T-helper 1 cell treated with Interleukin-12 subunit alpha and Interleukin-12 subunit beta and Interleukin-4 antibody, amounts not matched to agents 30 μg/mL and 1 μg/mL, for 36 hours (primary cell): ENCODE measurements at regions not wholly inside any gene's neighbourhood (a gene's known extent, or its start where the extent isn't known, plus 50 kb on each side); places are given as distances from the start of the nearest gene placed in this dataset.

Source experiments
- H3K27ac Mint-ChIP-seq: one replicate; pipeline ENCODE4 v1.8.0; 2021; ENCODE audit warnings: mild to moderate bottlenecking, mixed read lengths
- H3K27me3 Mint-ChIP-seq: one replicate; pipeline ENCODE4 v1.8.0; 2021; ENCODE audit warnings: low read depth, mixed read lengths
- H3K36me3 Mint-ChIP-seq: one replicate; pipeline ENCODE4 v1.8.0; 2021; ENCODE audit warnings: low read depth, mixed read lengths
- H3K4me1 Mint-ChIP-seq: one replicate; pipeline ENCODE4 v1.8.0; 2021; ENCODE audit warnings: low read depth, mixed read lengths
- H3K4me3 Mint-ChIP-seq: one replicate; pipeline ENCODE4 v1.8.0; 2021; ENCODE audit warnings: mild to moderate bottlenecking, moderate library complexity, mixed read lengths
- H3K9me3 Mint-ChIP-seq: one replicate; pipeline ENCODE4 v1.8.0; 2021; ENCODE audit warnings: mixed read lengths

DNA sequence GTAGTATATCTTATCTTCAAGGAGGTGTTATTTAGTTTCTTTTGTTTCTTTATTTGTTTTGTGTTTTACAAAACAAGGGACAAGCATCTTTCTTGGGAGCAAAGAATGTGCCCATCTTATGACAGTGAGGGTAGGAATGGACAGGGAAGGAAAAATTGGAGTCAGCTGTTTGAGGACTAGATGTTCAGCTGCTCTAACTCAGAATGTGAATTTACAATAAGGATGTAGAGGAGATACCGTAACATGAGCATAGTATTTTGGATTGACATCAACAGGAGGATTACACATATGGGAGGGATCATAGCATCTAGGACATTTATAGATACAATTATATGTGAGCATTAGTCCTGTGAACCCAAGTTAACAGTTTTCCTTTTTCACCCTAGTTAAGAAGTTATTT, 89.0 kb upstream of the GK2 start:
- Mint-ChIP-seq H3K27ac (no peak overlapping the region), H3K4me3 (no peak overlapping the region), H3K36me3 (no peaks in the 10 kb centered on the region), H3K9me3 (no peaks in the 10 kb centered on the region), H3K4me1 (no peaks in the 10 kb centered on the region), H3K27me3 (no peaks in the 10 kb centered on the region)

DNA sequence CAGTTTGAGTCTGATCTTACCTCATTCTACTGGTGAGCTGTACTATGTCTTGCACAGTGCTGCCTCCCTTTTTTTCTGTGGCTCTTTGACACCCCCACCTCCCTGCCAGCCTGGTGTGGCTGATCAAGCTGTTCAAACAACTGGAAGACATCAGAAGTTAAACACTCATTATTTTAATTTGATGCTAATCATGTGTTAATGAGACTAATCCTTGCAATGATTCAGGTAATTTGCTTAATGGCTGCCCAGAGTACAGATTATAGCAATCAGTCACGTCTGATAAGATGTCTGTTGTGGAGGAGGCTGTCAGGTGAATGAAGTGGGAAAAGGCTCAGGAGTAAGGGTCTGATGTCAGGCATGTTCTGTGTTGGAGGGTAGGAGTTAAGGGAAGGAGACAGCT, 87.4 kb upstream of the GK2 start:
- Mint-ChIP-seq H3K4me3 (no peak overlapping the region), H3K27me3 (no peaks in the 10 kb centered on the region), H3K9me3 (no peaks in the 10 kb centered on the region), H3K27ac (no peak overlapping the region), H3K4me1 (no peaks in the 10 kb centered on the region), H3K36me3 (no peaks in the 10 kb centered on the region)

DNA sequence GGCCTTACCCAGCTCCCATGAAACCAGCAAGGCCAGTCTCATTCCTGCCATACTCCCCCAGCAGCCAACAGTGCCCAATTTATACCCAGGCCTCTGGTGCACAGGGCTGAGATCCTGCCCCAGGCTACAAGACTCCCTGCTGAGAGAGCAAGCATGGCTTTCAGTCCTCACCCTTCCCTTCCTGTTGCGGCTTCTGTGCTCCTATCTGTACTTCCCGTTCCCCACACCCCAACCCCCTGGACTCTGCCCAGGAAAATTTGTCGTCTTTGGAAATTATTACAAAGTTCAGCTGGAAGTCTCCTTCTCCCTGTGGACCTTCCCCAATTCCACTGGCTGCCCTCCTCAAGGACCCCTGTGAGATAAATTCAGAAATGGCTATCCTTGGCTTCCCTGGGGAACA, 84.1 kb upstream of the GK2 start:
- Mint-ChIP-seq H3K4me1 (no peaks in the 10 kb centered on the region), H3K9me3 (no peaks in the 10 kb centered on the region), H3K4me3 (no peak overlapping the region), H3K27me3 (no peaks in the 10 kb centered on the region), H3K36me3 (no peaks in the 10 kb centered on the region), H3K27ac (no peak overlapping the region)

DNA sequence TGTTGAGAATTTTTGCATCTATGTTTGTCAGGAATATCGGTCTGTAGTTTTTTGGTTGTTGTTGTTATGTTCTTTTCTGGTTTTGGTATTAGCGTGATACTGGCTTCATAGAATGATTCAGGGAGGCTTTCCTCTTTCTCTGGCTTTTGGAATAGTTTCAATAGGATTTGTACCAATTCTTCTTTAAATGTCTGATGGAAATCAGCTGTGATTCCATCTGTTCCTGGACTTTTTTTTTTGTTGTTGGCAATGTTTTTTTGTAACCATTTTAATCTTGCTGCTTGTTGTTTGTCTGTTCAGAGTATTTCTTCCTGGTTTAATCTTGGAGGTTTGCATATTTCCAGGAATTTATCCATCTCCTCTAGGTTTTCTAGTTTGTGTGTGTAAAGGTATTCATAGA, 81.5 kb upstream of the GK2 start:
- H3K27me3 Mint-ChIP-seq, result no peaks in the 10 kb centered on the region
- H3K36me3 Mint-ChIP-seq, result no peaks in the 10 kb centered on the region
- H3K9me3 Mint-ChIP-seq, result no peaks in the 10 kb centered on the region
- H3K4me1 Mint-ChIP-seq, result no peaks in the 10 kb centered on the region
- no peak overlapping the region for H3K4me3 Mint-ChIP-seq
- H3K27ac Mint-ChIP-seq, result no peak overlapping the region

DNA sequence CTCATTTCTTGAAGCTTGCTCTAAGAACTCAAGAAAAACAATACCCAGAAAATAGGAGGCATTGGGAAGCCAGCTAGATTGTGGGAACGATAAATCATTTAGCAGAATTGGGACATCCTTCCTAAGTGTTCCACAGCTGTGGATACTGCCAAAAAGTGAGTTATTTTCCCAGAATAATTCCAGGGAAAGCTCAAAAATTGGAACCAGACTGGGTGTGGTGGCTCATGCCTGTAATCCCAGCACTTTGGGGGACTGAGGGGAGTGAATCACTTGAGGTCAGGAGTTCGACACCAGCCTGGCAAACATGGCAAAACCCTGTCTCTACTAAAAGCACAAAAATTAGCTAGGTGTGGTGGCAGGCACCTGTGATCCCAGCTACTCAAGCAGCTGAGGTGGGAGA, 68.2 kb upstream of the GK2 start:
- H3K27me3 Mint-ChIP-seq, result no peaks in the 10 kb centered on the region
- H3K4me3 Mint-ChIP-seq, result no peak overlapping the region
- no peaks in the 10 kb centered on the region for H3K4me1 Mint-ChIP-seq
- H3K9me3 Mint-ChIP-seq, result no peaks in the 10 kb centered on the region
- H3K36me3 Mint-ChIP-seq, result no peaks in the 10 kb centered on the region
- no peak overlapping the region for H3K27ac Mint-ChIP-seq

DNA sequence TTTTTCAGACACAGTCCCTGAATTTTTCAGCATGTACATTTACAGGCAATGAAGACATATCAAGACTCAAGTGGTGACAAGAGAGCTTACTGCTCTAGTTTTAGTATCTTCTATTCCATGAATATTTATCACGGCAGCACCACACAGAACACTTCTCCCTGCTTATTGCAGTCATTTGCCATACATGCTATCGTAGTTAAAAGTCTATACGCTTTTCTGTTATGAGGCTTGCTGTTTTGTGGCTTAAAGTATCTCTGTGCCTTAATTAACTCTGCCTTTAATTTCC, 65.4 kb upstream of the GK2 start:
- Mint-ChIP-seq H3K4me1 (no peaks in the 10 kb centered on the region), H3K9me3 (no peaks in the 10 kb centered on the region), H3K36me3 (no peaks in the 10 kb centered on the region), H3K27me3 (no peaks in the 10 kb centered on the region), H3K4me3 (no peak overlapping the region), H3K27ac (no peak overlapping the region)

DNA sequence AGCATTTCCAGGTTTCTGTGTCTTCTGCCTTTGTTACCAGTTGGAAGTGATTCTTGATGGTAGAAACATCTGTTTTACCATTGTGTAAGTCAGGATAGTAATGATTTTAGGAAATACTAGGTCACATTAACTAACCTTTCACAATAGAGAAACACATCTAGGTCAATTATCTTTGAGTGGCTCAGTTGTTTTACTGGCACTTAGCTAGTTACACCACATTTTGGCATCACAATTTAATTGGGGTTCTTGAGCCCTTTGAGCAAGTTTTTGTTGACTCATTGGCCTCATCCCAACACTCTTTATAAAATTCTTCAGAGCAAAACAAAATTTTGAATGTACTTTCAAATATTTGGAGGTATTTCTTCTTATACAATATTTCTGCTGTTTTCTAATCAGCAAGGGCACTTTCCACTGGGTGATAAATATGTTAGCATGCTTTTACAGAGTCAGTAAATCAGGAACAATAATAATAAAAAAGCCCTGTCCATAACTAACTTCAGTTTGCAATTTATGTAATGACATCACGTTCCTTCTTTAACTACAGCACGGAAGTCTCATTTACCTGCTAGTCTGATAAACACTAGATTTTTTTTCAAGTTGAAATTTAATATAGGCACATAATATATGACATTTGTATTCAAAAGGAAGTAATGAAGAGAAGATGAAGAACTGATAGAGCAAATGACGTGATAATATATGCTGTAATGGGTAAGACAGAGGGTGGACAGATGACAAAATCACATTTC, 64.8 kb upstream of the GK2 start:
- H3K27me3 Mint-ChIP-seq, result no peaks in the 10 kb centered on the region
- no peak overlapping the region for H3K4me3 Mint-ChIP-seq
- H3K9me3 Mint-ChIP-seq, result no peaks in the 10 kb centered on the region
- no peak overlapping the region for H3K27ac Mint-ChIP-seq
- no peaks in the 10 kb centered on the region for H3K4me1 Mint-ChIP-seq
- H3K36me3 Mint-ChIP-seq, result no peaks in the 10 kb centered on the region

DNA sequence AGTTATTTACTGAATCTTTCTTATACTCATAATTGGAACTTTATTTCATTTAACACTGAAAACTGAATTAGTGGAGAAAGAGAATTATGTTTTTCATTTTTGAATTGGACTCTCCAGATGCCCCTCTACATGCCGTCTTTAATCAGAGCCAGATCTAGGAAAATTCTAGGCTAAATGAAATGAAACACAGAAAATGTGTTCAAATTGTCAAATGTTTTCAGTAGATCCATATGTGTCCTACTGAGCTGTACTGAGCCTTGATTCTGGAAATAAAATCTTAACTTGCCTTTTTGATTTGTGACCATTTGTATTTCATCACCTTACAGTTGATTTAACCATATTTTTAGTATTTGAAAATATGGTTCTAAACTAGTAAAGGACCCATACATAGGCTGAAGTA, 64.0 kb upstream of the GK2 start:
- Mint-ChIP-seq H3K4me3 (no peak overlapping the region), H3K27me3 (no peaks in the 10 kb centered on the region)

DNA sequence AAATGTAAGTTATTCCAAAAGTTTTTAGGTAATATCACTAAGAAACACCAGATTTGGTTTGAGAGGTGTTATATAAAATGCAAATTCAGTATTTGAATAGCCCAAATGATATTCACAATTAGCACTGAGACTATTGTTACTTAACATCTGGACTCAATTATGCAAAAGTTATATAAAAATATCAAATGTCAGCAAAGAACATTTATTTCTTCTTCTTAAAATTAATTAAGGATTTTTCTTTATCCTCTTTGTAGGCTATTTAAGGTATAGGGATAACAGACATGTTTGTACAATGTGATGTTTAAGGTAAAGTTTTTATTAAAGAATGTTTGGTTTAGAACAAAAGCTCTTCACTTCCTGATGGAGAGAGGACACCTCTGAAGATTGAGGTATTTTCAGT, 63.3 kb upstream of the GK2 start:
- H3K4me3 Mint-ChIP-seq, result no peak overlapping the region
- H3K9me3 Mint-ChIP-seq, result no peaks in the 10 kb centered on the region
- H3K36me3 Mint-ChIP-seq, result no peaks in the 10 kb centered on the region
- H3K27ac Mint-ChIP-seq, result no peak overlapping the region
- H3K27me3 Mint-ChIP-seq, result no peaks in the 10 kb centered on the region
- H3K4me1 Mint-ChIP-seq, result no peaks in the 10 kb centered on the region

More for the DNA sequence above, 64.0 kb upstream of the GK2 start:
- no peaks in the 10 kb centered on the region for H3K9me3 Mint-ChIP-seq
- no peaks in the 10 kb centered on the region for H3K4me1 Mint-ChIP-seq
- no peaks in the 10 kb centered on the region for H3K36me3 Mint-ChIP-seq
- H3K27ac Mint-ChIP-seq, result no peak overlapping the region

DNA sequence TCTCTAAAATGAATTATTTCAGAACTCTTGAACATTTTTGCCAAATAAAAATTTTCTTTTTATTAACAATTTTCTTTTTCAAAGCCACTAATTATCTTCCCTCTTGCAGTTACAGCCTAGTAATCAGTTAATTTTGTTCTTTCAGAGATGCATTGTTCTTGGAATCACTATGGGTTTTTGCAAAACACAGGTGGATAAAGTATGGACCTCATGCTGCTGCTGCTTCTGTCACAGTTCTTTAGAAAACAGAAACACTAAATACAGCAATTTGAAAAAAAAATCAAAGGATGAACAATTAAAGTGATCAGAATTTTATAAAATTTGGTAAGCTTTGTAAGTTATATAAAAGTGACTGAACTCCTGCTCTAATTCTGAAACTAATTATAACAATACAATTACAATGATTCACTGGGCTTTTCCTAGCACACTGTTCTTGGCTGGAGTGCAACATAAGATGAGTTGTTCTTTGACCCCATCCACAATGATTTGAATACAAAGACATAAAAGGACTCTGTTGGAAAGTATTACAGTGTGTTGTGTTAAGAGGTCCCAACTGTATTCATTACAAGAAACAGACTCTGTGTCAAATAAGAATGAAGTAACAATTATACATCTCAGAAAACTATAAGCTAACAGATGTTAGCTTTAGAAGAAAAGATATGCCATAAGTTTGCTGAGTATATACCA, 59.4 kb upstream of the GK2 start:
- Mint-ChIP-seq H3K4me1 (no peaks in the 10 kb centered on the region), H3K4me3 (no peak overlapping the region), H3K27ac (no peak overlapping the region), H3K9me3 (no peaks in the 10 kb centered on the region), H3K27me3 (no peaks in the 10 kb centered on the region), H3K36me3 (no peaks in the 10 kb centered on the region)

DNA sequence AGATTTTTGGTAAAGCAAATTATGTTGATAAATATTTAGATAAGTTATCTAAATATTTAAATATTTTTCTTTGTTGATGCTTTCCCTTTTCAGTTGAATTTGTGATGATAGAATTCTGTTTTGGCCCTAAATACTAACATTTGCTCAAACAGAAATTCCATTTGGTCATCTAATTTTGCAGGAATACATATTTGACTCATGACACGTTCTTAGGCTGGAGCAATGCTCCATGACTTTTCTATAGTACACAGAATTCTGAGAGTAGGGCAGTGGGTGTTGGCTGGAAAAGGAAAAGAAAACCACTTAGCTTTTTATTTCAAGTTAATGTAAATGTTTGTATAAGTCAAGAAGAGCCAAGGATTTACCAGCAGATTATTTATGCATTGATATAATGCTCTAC, 58.6 kb upstream of the GK2 start:
- H3K27ac Mint-ChIP-seq, result no peak overlapping the region
- no peaks in the 10 kb centered on the region for H3K27me3 Mint-ChIP-seq
- H3K4me1 Mint-ChIP-seq, result no peaks in the 10 kb centered on the region
- H3K9me3 Mint-ChIP-seq, result no peaks in the 10 kb centered on the region
- no peak overlapping the region for H3K4me3 Mint-ChIP-seq
- no peaks in the 10 kb centered on the region for H3K36me3 Mint-ChIP-seq
